Thyroid gland (tissue), 4 donors: ENCODE measurements at regions not wholly inside any gene's neighbourhood (a gene's known extent, or its start where the extent isn't known, plus 50 kb on each side); places are given as distances from the start of the nearest gene placed in this dataset.

ENCODE experiments used
- DNase-seq, 2 donors: peaks; one replicate each; pipeline ENCODE4 v3.0.0-alpha.2; 2019
- H3K27ac ChIP-seq, 3 donors: fragments of 200-600 bp; sonication (generic); 1 replicate in 2 of 3; 2 replicates in 1 of 3; pipeline ENCODE4 v1.5.1; 2016 to 2019; ENCODE audit warnings: mild to moderate bottlenecking in 1 of 3, moderate library complexity in 1 of 3
- H3K27me3 ChIP-seq: fragments of 200-600 bp; sonication (generic); one replicate; pipeline ENCODE4 v1.5.1; 2019
- H3K36me3 ChIP-seq, 2 donors: fragments of 200-600 bp; sonication (generic); one replicate each; pipeline ENCODE4 v1.5.1; 2016 to 2019
- H3K4me1 ChIP-seq, 2 donors: fragments of 200-600 bp; sonication (generic); one replicate each; pipeline ENCODE4 v1.5.1; 2017 to 2019
- H3K4me3 ChIP-seq, 3 donors: fragments of 200-600 bp; sonication (generic); replicated peaks in 1 of 3; 1 replicate in 2 of 3; 2 replicates in 1 of 3; pipeline ENCODE4 v1.5.1; 2016; ENCODE audit warnings: mild to moderate bottlenecking in 1 of 3
- H3K9me3 ChIP-seq: fragments of 200-600 bp; sonication (generic); one replicate; pipeline ENCODE4 v1.5.1; 2017
- CTCF ChIP-seq, 6 experiments: fragments of 200-600 bp in 3 of 6; fragments of 450-650 bp in 3 of 6; sonication (generic) in 3 of 6; IDR thresholded peaks; one replicate each; pipeline ENCODE4 v1.5.1; 2016 to 2019; ENCODE audit warnings: antibody characterized with exemption in 6 of 6, mild to moderate bottlenecking in 2 of 6, inconsistent platforms in 1 of 6, moderate library complexity in 1 of 6
- POLR2A ChIP-seq, 2 donors: fragments of 450-650 bp; IDR thresholded peaks; one replicate each; pipeline ENCODE4 v1.6.1; 2017; ENCODE audit warnings: antibody characterized with exemption in 2 of 2, mild to moderate bottlenecking in 2 of 2, moderate library complexity in 1 of 2
- WGBS, 2 donors: methylation state at CpG; one replicate each; pipeline ENCODE4 v1.1.5; 2017; 5-methylcytosine and 5-hydroxymethylcytosine counted together
- intact Hi-C: fragments of 100-400 bp; cut with DNase I; formaldehyde crosslinking; loops from one replicate; pipeline ENCODE4 v1.15.1; 2023

GRCh38 chr16:79349803-79350202, 250.7 kb downstream of the MAF start:
- intact Hi-C loops = no loop called here
- TF ChIP-seq POLR2A (IDR thresholded peaks at IDR 0.05) = no peak
- no peaks in the 10 kb centered on the region for H3K9me3 ChIP-seq
- 97% methylated on average over 3 of the region's 3 CpGs for WGBS, 2 donors
- no peaks in the 10 kb centered on the region for H3K36me3 ChIP-seq
- no peaks in the 10 kb centered on the region for H3K27me3 ChIP-seq
- H3K27ac ChIP-seq = no peak overlapping the region
- H3K4me1 ChIP-seq = no peaks in the 10 kb centered on the region
- no peak overlapping the region for H3K4me3 ChIP-seq
- no peak for DNase-seq

- DNase-seq = no peak
- WGBS, 2 donors = 91 to 95% methylated on average over 11 of the region's 11 CpGs
- H3K27ac ChIP-seq = no peak overlapping the region
- no peaks in the 10 kb centered on the region for H3K9me3 ChIP-seq
- H3K4me3 ChIP-seq = no peak overlapping the region
- no peaks in the 10 kb centered on the region for H3K36me3 ChIP-seq
- TF ChIP-seq CTCF (IDR thresholded peaks at IDR 0.05) = no peak
- no peak for TF ChIP-seq POLR2A (IDR thresholded peaks at IDR 0.05)
- intact Hi-C loops = no loop called here
- no peaks in the 10 kb centered on the region for H3K4me1 ChIP-seq
- no peaks in the 10 kb centered on the region for H3K27me3 ChIP-seq
These were observed 251.8 kb downstream of the MAF start for GRCh38 chr16:79348521-79349306.

- TF ChIP-seq CTCF (IDR thresholded peaks at IDR 0.05) (no peak), POLR2A (IDR thresholded peaks at IDR 0.05) (no peak)
- H3K27ac ChIP-seq = no peak overlapping the region
- no peaks in the 10 kb centered on the region for H3K36me3 ChIP-seq
- no peak for DNase-seq
- H3K4me3 ChIP-seq = no peak overlapping the region
- no peaks in the 10 kb centered on the region for H3K9me3 ChIP-seq
- intact Hi-C loops = no loop called here
- 81 to 89% methylated on average over 15 to 19 of the region's 19 CpGs for WGBS, 2 donors
- no peaks in the 10 kb centered on the region for H3K4me1 ChIP-seq
- H3K27me3 ChIP-seq = no peaks in the 10 kb centered on the region
These were observed 253.3 kb downstream of the MAF start for GRCh38 chr16:79347277-79347676.

GRCh38 chr16:79339863-79340262, 260.7 kb downstream of the MAF start:
- intact Hi-C loops = no loop called here
- Histone ChIP-seq H3K4me3 (no peak overlapping the region), H3K9me3 (no peaks in the 10 kb centered on the region), H3K36me3 (no peaks in the 10 kb centered on the region), H3K27me3 (no peaks in the 10 kb centered on the region), H3K4me1 (no peaks in the 10 kb centered on the region), H3K27ac (no peak overlapping the region)
- TF ChIP-seq CTCF (IDR thresholded peaks at IDR 0.05) (no peak), POLR2A (IDR thresholded peaks at IDR 0.05) (no peak)
- no peak for DNase-seq
- WGBS, 2 donors = 59 to 70% methylated on average over 7 of the region's 7 CpGs

- Histone ChIP-seq H3K9me3 (no peaks in the 10 kb centered on the region), H3K27ac (no peak overlapping the region), H3K4me1 (no peaks in the 10 kb centered on the region), H3K36me3 (no peaks in the 10 kb centered on the region), H3K27me3 (no peaks in the 10 kb centered on the region), H3K4me3 (no peak overlapping the region)
- WGBS, 2 donors = 91 to 94% methylated on average over 7 of the region's 7 CpGs
- no peak for DNase-seq
- intact Hi-C loops = no loop called here
- no peak for TF ChIP-seq POLR2A (IDR thresholded peaks at IDR 0.05)
- no peak for TF ChIP-seq CTCF (IDR thresholded peaks at IDR 0.05)
These were observed 262.6 kb downstream of the MAF start for GRCh38 chr16:79337906-79338305.
